Gastrocnemius medialis (tissue), 4 donors: ENCODE measurements at regions not wholly inside any gene's neighbourhood (a gene's known extent, or its start where the extent isn't known, plus 50 kb on each side); places are given as distances from the start of the nearest gene placed in this dataset.

ENCODE experiments used
- CTCF ChIP-seq, 5 experiments: fragments of 450-650 bp in 3 of 5; fragments of 200-600 bp in 2 of 5; sonication (generic) in 2 of 5; IDR thresholded peaks in 4 of 5; conservative IDR thresholded peaks in 1 of 5; 1 replicate in 4 of 5; 2 replicates in 1 of 5; pipeline ENCODE4 v1.5.1; 2016 to 2019; ENCODE audit warnings: antibody characterized with exemption in 5 of 5, mild to moderate bottlenecking in 3 of 5, moderate library complexity in 3 of 5
- POLR2A ChIP-seq, 2 donors: fragments of 450-650 bp; IDR thresholded peaks; one replicate each; pipeline ENCODE4 v1.6.1; 2017; ENCODE audit warnings: antibody characterized with exemption in 2 of 2, mild to moderate bottlenecking in 2 of 2, moderate library complexity in 2 of 2

- TF ChIP-seq CTCF (IDR thresholded peaks at IDR 0.05 in 4 of 5, conservative IDR thresholded peaks at IDR 0.05 in 1 of 5), result no peak
- TF ChIP-seq POLR2A (IDR thresholded peaks at IDR 0.05), result no peak
These were observed 360.6 kb upstream of the PRR16 start for GRCh38 chr5:120103495-120103894.
